Heart right ventricle (tissue), 16 donors: ENCODE measurements at regions not wholly inside any gene's neighbourhood (a gene's known extent, or its start where the extent isn't known, plus 50 kb on each side); places are given as distances from the start of the nearest gene placed in this dataset.

Experiments used
- ATAC-seq, 8 donors: fragments of 200-7000 bp; cut with Tn5 transposase; one replicate each; pipeline ENCODE4 v1.9.1; 2020; ENCODE audit warnings: mild to moderate bottlenecking in 8 of 8, moderate library complexity in 8 of 8, moderate number of reproducible peaks in 1 of 8
- DNase-seq, 2 donors: peaks; one replicate each; pipeline ENCODE4 v3.0.0-alpha.2; 2020
- H3K27ac ChIP-seq, 10 donors: fragments of 200-600 bp; sonication (generic) in 2 of 10; one replicate each; pipeline versions ENCODE4 v1.5.0 to v1.8.0; 2020 to 2022; ENCODE audit warnings: mild to moderate bottlenecking in 3 of 10
- H3K27me3 ChIP-seq, 7 donors: fragments of 200-600 bp; one replicate each; pipeline ENCODE4 v1.8.0; 2021 to 2022; ENCODE audit warnings: mild to moderate bottlenecking in 2 of 7
- H3K36me3 ChIP-seq, 9 donors: fragments of 200-600 bp; sonication (generic) in 1 of 9; one replicate each; pipeline versions ENCODE4 v1.5.0 to v1.8.0; 2020 to 2022; ENCODE audit warnings: mild to moderate bottlenecking in 2 of 9
- H3K4me1 ChIP-seq, 9 donors: fragments of 200-600 bp; sonication (generic) in 1 of 9; one replicate each; pipeline versions ENCODE4 v1.5.0 to v1.8.0; 2020 to 2022; ENCODE audit warnings: mild to moderate bottlenecking in 4 of 9
- H3K4me3 ChIP-seq, 10 donors: fragments of 200-600 bp; sonication (generic) in 2 of 10; one replicate each; pipeline versions ENCODE4 v1.5.0 to v1.8.0; 2020 to 2022; ENCODE audit warnings: mild to moderate bottlenecking in 7 of 10, moderate library complexity in 2 of 10
- H3K9me3 ChIP-seq, 11 donors: fragments of 200-600 bp in 10 of 11; sonication (generic) in 2 of 11; one replicate each; pipeline versions ENCODE4 v1.5.0 to v1.8.0; 2013 to 2022; ENCODE audit warnings: mild to moderate bottlenecking in 2 of 11, control low read depth in 1 of 11, moderate library complexity in 1 of 11
- WGBS, 2 donors: extraction: QIAGEN DNeasy Blood & Tissue Kit; methylation state at CpG; one replicate each; pipeline ENCODE4 v1.1.7; 2013; ENCODE audit warnings: inconsistent platforms in 1 of 2; 5-methylcytosine and 5-hydroxymethylcytosine counted together
- intact Hi-C, 10 donors: fragments of 100-400 bp; cut with DNase I; formaldehyde crosslinking; loops; one replicate each; pipeline versions ENCODE4 v1.11.1 to v1.14.2; 2022
- TF ChIP-seq, protein P1 (sequence below), 9 donors: fragments of 200-600 bp; sonication (generic) in 2 of 9; IDR thresholded peaks; one replicate each; pipeline versions ENCODE4 v1.5.0 to v1.8.0; 2021 to 2022; ENCODE audit warnings: antibody characterized with exemption in 9 of 9, mild to moderate bottlenecking in 5 of 9, moderate library complexity in 1 of 9
- donor health status: Arrhythmogenic right ventricular cardiomyopathy.
- donor health status: ischemic (EF 13 %, LVEDD 7.1; RV severe dilation, severe dysfunction).
- donor health status: healthy with polysubstance abuse.
- donor health status: DM: no; HTN: yes; CAD: no.
- donor health status: DM: no; HTN: no; CAD: no.
- donor health status: ischemic (EF 25% LVEDD 6.9; RV normal size, moderate dysfunction).
- donor health status: ischemic (EF 25% LVEDD 5.7; RV mildly dilated, moderate dysfunction).
- donor health status: healthy.
- donor health status: DM: yes; HTN: yes; CAD: no.
- donor health status: Ischemic cardiomyopathy.
- donor health status: ischemic (EF 35%, LVEDD 5.7; RV mildly dilated, moderate dysfunction).
- donor health status: nonischemic (EF 11% LVEDD 7.7; RV severe dilation, severe dysfunction).
- donor health status: DM: yes; HTN: yes; CAD: no.
- donor health status: PGD.
- donor health status: ischemic (EF 29% LVEDD 5.4; RV normal size, mild dysfunction).
- donor health status: nonischemic (EF 23%, LVEDD 6.1; RV moderate dilation, normal function).

DNA sequence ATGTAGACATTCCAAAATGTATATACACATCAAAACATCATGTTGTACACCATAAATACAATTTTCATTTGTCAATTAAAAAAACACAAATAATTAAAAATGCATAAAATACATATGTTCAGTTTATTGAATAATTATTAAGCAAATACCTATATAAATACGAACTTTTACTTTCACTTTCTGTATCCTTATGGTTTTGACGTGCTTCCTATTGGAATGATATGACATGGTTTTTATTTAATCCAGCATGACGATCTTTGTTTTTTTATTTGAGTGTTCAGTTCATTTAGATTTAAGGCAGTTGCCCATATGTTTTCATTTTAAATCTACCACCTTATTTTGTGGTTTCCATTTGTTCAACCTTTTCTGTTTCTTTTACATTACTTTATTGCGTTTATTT, 198.3 kb upstream of the PLET1 start:
- Histone ChIP-seq H3K36me3 (no peaks in the 10 kb centered on the region), H3K27me3 (no peaks in the 10 kb centered on the region), H3K4me1 (no peaks in the 10 kb centered on the region), H3K9me3 (peaks cover 0 to 11% (median 0%) of the 10 kb centered on the region in 11 donors), H3K27ac (no peak overlapping the region), H3K4me3 (no peak overlapping the region)
- WGBS, 2 donors = 80 to 85% methylated on average over 4 of the region's 4 CpGs
- DNase-seq (no peak), ATAC-seq (no peak)
- intact Hi-C loops = loop anchor here in 3 of 10 donors (10.0 kb wide), 2 partner anchors 144 to 164 kb away; no protein-coding TSS in a partner anchor
- TF ChIP-seq, protein P1, sequence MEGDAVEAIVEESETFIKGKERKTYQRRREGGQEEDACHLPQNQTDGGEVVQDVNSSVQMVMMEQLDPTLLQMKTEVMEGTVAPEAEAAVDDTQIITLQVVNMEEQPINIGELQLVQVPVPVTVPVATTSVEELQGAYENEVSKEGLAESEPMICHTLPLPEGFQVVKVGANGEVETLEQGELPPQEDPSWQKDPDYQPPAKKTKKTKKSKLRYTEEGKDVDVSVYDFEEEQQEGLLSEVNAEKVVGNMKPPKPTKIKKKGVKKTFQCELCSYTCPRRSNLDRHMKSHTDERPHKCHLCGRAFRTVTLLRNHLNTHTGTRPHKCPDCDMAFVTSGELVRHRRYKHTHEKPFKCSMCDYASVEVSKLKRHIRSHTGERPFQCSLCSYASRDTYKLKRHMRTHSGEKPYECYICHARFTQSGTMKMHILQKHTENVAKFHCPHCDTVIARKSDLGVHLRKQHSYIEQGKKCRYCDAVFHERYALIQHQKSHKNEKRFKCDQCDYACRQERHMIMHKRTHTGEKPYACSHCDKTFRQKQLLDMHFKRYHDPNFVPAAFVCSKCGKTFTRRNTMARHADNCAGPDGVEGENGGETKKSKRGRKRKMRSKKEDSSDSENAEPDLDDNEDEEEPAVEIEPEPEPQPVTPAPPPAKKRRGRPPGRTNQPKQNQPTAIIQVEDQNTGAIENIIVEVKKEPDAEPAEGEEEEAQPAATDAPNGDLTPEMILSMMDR (IDR thresholded peaks at IDR 0.05) = no peak

- intact Hi-C loops = no loop called here
- ATAC-seq (no peak), DNase-seq (no peak)
- TF ChIP-seq, protein P1 (IDR thresholded peaks at IDR 0.05) = no peak
- Histone ChIP-seq H3K27me3 (no peaks in the 10 kb centered on the region), H3K27ac (no peak overlapping the region), H3K36me3 (no peaks in the 10 kb centered on the region), H3K4me3 (no peak overlapping the region), H3K4me1 (no peaks in the 10 kb centered on the region), H3K9me3 (peaks cover 0 to 11% (median 0%) of the 10 kb centered on the region in 11 donors)
- WGBS, 2 donors = 85 to 87% methylated on average over 5 of the region's 5 CpGs
These were observed 199.5 kb upstream of the PLET1 start for GRCh38 chr11:112460141-112460540.

GRCh38 chr11:112464949-112465348, 204.3 kb upstream of the PLET1 start:
- ATAC-seq = no peak
- no peak for DNase-seq
- TF ChIP-seq, protein P1 (IDR thresholded peaks at IDR 0.05) = no peak
- H3K9me3 ChIP-seq = no peaks in the 10 kb centered on the region
- H3K4me3 ChIP-seq = no peak overlapping the region
- 83 to 88% methylated on average over 1 of the region's 1 CpG for WGBS, 2 donors
- H3K36me3 ChIP-seq = no peaks in the 10 kb centered on the region
- no peak overlapping the region for H3K27ac ChIP-seq
- H3K4me1 ChIP-seq = no peaks in the 10 kb centered on the region
- intact Hi-C loops = no loop called here
- H3K27me3 ChIP-seq = peaks cover 0 to 9% (median 0%) of the 10 kb centered on the region in 7 donors

DNA sequence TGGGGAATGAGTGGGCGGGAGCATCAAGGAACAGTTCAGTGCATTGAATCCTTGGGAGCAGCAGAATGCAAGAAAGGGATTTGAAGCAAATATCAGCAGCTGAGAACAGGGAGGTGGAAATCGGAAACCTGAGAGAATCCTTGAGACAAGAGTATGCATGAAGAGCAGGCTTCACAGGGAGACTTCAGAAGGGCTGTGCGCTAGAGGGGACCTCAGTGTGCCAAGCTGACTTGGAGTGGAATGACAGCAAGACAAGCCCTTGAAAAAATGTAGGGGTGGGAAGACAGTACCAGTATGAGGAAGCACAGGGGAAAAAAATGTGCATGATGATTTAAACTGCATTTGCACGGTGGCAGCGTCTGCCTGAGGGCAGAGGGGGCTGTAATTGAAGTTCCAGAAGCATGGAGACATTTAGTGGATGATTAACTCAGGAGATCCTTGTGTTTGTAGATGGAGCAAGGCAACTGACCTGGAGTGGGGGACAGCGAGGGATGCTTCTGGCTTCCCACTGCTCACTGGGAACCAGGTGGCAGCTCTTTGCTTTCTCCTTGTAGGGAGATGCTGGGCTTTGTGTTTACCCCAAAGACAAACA, 204.9 kb upstream of the PLET1 start:
- intact Hi-C loops = no loop called here
- no peak for ATAC-seq
- H3K36me3 ChIP-seq = no peaks in the 10 kb centered on the region
- no peak for DNase-seq
- no peaks in the 10 kb centered on the region for H3K9me3 ChIP-seq
- 78 to 80% methylated on average over 6 of the region's 6 CpGs for WGBS, 2 donors
- peaks cover 0 to 9% (median 0%) of the 10 kb centered on the region in 7 donors for H3K27me3 ChIP-seq
- no peaks in the 10 kb centered on the region for H3K4me1 ChIP-seq
- TF ChIP-seq, protein P1 (IDR thresholded peaks at IDR 0.05) = no peak
- H3K27ac ChIP-seq = no peak overlapping the region
- no peak overlapping the region for H3K4me3 ChIP-seq
